Mesothelial cell of epicardium (in vitro differentiated cells): ENCODE measurements at regions not wholly inside any gene's neighbourhood (a gene's known extent, or its start where the extent isn't known, plus 50 kb on each side); places are given as distances from the start of the nearest gene placed in this dataset.
"Not testable (repeated sequence)": the region's sequence is repeated elsewhere in the genome, so short reads cannot be mapped to it uniquely, and the experiment has no call there.

ENCODE experiments used
- DNase-seq, 2 experiments: peaks; one replicate each; pipeline ENCODE4 v3.0.0; 2021; ENCODE audit warnings: low spot score in 2 of 2; ENCODE audit not compliant: unreplicated experiment in 2 of 2
- H3K27ac Mint-ChIP-seq: 2 replicates; pipeline ENCODE4 v1.8.0; 2021; ENCODE audit warnings: mixed read lengths
- H3K27me3 Mint-ChIP-seq: 2 replicates; pipeline ENCODE4 v1.8.0; 2021; ENCODE audit warnings: low read depth, mixed read lengths
- H3K36me3 Mint-ChIP-seq: 2 replicates; pipeline ENCODE4 v1.8.0; 2021; ENCODE audit warnings: mixed read lengths
- H3K4me1 Mint-ChIP-seq: 2 replicates; pipeline ENCODE4 v1.8.0; 2021; ENCODE audit warnings: mixed read lengths
- H3K4me3 Mint-ChIP-seq: 2 replicates; pipeline ENCODE4 v1.8.0; 2021; ENCODE audit warnings: mild to moderate bottlenecking, moderate library complexity, mixed read lengths
- H3K9me3 Mint-ChIP-seq: 2 replicates; pipeline ENCODE4 v1.8.0; 2021; ENCODE audit warnings: mixed read lengths
- TF ChIP-seq, protein P1 (sequence below): fragments of 200-600 bp; sonication (generic); IDR thresholded peaks from one replicate; pipeline ENCODE4 v1.5.0; 2021; ENCODE audit warnings: antibody characterized with exemption; ENCODE audit not compliant: unreplicated experiment

- TF ChIP-seq, protein P1, sequence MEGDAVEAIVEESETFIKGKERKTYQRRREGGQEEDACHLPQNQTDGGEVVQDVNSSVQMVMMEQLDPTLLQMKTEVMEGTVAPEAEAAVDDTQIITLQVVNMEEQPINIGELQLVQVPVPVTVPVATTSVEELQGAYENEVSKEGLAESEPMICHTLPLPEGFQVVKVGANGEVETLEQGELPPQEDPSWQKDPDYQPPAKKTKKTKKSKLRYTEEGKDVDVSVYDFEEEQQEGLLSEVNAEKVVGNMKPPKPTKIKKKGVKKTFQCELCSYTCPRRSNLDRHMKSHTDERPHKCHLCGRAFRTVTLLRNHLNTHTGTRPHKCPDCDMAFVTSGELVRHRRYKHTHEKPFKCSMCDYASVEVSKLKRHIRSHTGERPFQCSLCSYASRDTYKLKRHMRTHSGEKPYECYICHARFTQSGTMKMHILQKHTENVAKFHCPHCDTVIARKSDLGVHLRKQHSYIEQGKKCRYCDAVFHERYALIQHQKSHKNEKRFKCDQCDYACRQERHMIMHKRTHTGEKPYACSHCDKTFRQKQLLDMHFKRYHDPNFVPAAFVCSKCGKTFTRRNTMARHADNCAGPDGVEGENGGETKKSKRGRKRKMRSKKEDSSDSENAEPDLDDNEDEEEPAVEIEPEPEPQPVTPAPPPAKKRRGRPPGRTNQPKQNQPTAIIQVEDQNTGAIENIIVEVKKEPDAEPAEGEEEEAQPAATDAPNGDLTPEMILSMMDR, result no peak
- Mint-ChIP-seq H3K4me3 (no peak overlapping the region), H3K27me3 (no peaks in the 10 kb centered on the region), H3K36me3 (peaks cover 3% of the 10 kb centered on the region), H3K9me3 (peaks cover 9% of the 10 kb centered on the region), H3K4me1 (peaks cover 4% of the 10 kb centered on the region), H3K27ac (no peak overlapping the region)
- DNase-seq, result no peak
These were observed 704.5 kb upstream of the B3GALT2 start for GRCh38 chr1:193890935-193891334.

- Mint-ChIP-seq H3K4me3 (no peak overlapping the region), H3K27ac (no peak overlapping the region), H3K9me3 (peaks cover 9% of the 10 kb centered on the region), H3K27me3 (no peaks in the 10 kb centered on the region), H3K4me1 (no peaks in the 10 kb centered on the region), H3K36me3 (peaks cover 3% of the 10 kb centered on the region)
- TF ChIP-seq, protein P1, result no peak
- DNase-seq, result no peak
These were observed 698.6 kb upstream of the B3GALT2 start for GRCh38 chr1:193884848-193885558.

DNA sequence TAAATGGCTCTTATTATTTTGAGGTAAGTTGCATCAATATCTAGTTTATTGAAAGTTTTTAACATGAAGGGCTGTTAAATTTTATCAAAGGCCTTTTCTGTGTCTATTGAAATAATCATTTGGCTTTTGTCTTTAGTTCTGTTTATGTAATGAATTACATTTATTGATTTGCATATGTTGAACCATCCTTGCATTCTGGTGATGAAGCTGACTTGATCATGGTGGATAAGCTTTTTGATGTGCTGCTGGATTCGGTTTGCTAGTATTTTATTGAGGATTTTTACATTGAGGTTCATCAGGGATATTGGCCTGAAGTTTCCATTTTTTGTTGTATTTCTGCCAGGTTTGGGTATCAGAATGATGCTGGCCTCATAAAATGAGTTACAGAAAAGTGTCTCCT lies 691.5 kb upstream of the B3GALT2 start:
- H3K4me3 Mint-ChIP-seq, H3K27ac Mint-ChIP-seq, H3K27me3 Mint-ChIP-seq, H3K4me1 Mint-ChIP-seq, H3K36me3 Mint-ChIP-seq, DNase-seq: not testable (repeated sequence)
- peaks cover 39% of the 10 kb centered on the region for H3K9me3 Mint-ChIP-seq

- Mint-ChIP-seq H3K9me3 (peaks cover 24% of the 10 kb centered on the region), H3K27me3 (no peaks in the 10 kb centered on the region), H3K4me1 (no peaks in the 10 kb centered on the region), H3K27ac (no peak overlapping the region), H3K36me3 (no peaks in the 10 kb centered on the region), H3K4me3 (no peak overlapping the region)
- TF ChIP-seq, protein P1, result no peak
- no peak for DNase-seq
These were observed 682.0 kb upstream of the B3GALT2 start for GRCh38 chr1:193868425-193868824.

DNA sequence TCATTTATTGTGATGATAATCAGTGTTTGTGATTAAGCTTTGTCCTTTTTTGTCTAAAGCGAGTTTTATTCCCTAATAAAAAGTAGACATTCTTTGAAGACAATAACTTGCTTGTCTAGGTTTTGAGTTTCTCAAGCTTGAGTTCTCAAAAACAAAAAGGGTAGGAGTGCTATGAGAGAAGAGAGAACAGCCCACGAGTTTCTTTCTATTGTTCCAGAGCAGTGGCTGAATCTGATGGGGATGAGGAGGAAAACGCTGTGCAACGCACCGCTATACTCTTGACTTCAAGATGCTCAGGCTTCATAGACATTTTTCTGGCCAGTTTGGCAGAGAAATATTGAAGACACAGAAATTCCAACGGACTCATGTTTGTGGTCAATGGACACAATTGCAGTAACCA lies 669.8 kb upstream of the B3GALT2 start:
- Mint-ChIP-seq H3K27ac (no peak overlapping the region), H3K36me3 (no peaks in the 10 kb centered on the region), H3K27me3 (no peaks in the 10 kb centered on the region), H3K4me1 (peaks cover 19% of the 10 kb centered on the region), H3K4me3 (no peak overlapping the region), H3K9me3 (no peaks in the 10 kb centered on the region)
- TF ChIP-seq, protein P1, result no peak
- no peak for DNase-seq

DNA sequence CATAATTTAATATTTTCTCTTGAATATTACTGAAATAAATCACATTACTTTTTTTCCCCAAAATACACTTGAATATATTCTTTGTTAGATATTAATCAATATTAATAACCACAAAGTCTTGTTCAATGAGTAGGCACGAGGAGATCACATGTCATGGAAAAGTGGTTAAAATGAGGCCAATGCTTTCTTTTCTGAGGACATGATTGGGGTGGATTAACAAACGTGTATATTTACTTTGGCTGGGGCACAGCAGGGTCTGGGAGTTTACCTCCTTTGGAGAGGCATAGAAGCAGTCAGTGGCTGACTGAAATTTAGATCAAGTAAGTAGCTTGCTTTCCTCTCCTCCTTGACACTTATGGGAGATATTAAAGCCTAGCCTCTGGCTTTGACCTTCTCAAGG lies 664.3 kb upstream of the B3GALT2 start:
- H3K27me3 Mint-ChIP-seq, result no peaks in the 10 kb centered on the region
- H3K4me3 Mint-ChIP-seq, result no peak overlapping the region

More for the DNA sequence above, 664.3 kb upstream of the B3GALT2 start:
- H3K4me1 Mint-ChIP-seq, result peaks cover 7% of the 10 kb centered on the region
- DNase-seq, result no peak
- no peaks in the 10 kb centered on the region for H3K36me3 Mint-ChIP-seq
- H3K27ac Mint-ChIP-seq, result no peak overlapping the region
- TF ChIP-seq, protein P1, result no peak
- H3K9me3 Mint-ChIP-seq, result no peaks in the 10 kb centered on the region
